ENCODE measurements at regions not wholly inside any gene's neighbourhood (a gene's known extent, or its start where the extent isn't known, plus 50 kb on each side); places are given as distances from the start of the nearest gene placed in this dataset.
A peak's percentile ranks its signal among the peaks of the same experiment; 100 is the strongest.
"Not testable (repeated sequence)": the region's sequence is repeated elsewhere in the genome, so short reads cannot be mapped to it uniquely, and the experiment has no call there.

GRCh38 chr1:181936269-181936668 lies 125.2 kb downstream of the ZNF648 start:
- intact Hi-C loops (cut with micrococcal nuclease), result loop anchor here (2.0 to 10.0 kb wide), 2 partner anchors 93 to 741 kb away; no protein-coding TSS in a partner anchor
- Mint-ChIP-seq H3K36me3 (no peaks in the 10 kb centered on the region), H3K4me3 (no peak overlapping the region), H3K27ac (no peak overlapping the region), H3K9me3 (no peaks in the 10 kb centered on the region), H3K27me3 (no peaks in the 10 kb centered on the region), H3K4me1 (ENCODE audit: low read depth) (peaks cover 4% of the 10 kb centered on the region)
- peak; percentile 33 for DNase-seq
- ChIA-PET POLR2A (interaction anchor here (1.1 kb wide), 1 partner anchor 914 kb away, joined by 3 read pairs; no protein-coding TSS in a partner anchor), CTCF (interaction anchor here (0.7 to 1.7 kb wide), 5 partner anchors 113 to 746 kb away, joined by 3 to 8 read pairs (median 4); no protein-coding TSS in a partner anchor)

GRCh38 chr1:181931873-181932272 lies 129.6 kb downstream of the ZNF648 start:
- ChIA-PET CTCF (no interaction called here), POLR2A (no interaction called here)
- no peak overlapping the region for H3K27ac Mint-ChIP-seq
- no peak for DNase-seq
- H3K4me1 Mint-ChIP-seq (ENCODE audit: low read depth), result no peaks in the 10 kb centered on the region
- intact Hi-C loops (cut with micrococcal nuclease), result loop anchor here (10.0 kb wide), 1 partner anchor 737 kb away; no protein-coding TSS in a partner anchor
- no peaks in the 10 kb centered on the region for H3K9me3 Mint-ChIP-seq
- H3K4me3 Mint-ChIP-seq, result no peak overlapping the region
- no peaks in the 10 kb centered on the region for H3K27me3 Mint-ChIP-seq
- H3K36me3 Mint-ChIP-seq, result no peaks in the 10 kb centered on the region

GRCh38 chr1:181930187-181930586 lies 131.3 kb downstream of the ZNF648 start:
- intact Hi-C loops (cut with micrococcal nuclease), result loop anchor here (10.0 kb wide), 1 partner anchor 735 kb away; no protein-coding TSS in a partner anchor
- no peaks in the 10 kb centered on the region for H3K27me3 Mint-ChIP-seq
- H3K9me3 Mint-ChIP-seq, result no peaks in the 10 kb centered on the region
- CTCF ChIA-PET, result no interaction called here
- H3K4me3 Mint-ChIP-seq, result no peak overlapping the region
- DNase-seq, result no peak
- POLR2A ChIA-PET, result no interaction called here
- H3K36me3 Mint-ChIP-seq, result no peaks in the 10 kb centered on the region
- no peak overlapping the region for H3K27ac Mint-ChIP-seq
- no peaks in the 10 kb centered on the region for H3K4me1 Mint-ChIP-seq (ENCODE audit: low read depth)

GRCh38 chr1:181926697-181927096 lies 134.8 kb downstream of the ZNF648 start:
- intact Hi-C loops (cut with micrococcal nuclease), result no loop called here
- H3K27me3 Mint-ChIP-seq, result no peaks in the 10 kb centered on the region

GRCh38 chr1:181924034-181924433 lies 137.5 kb downstream of the ZNF648 start:
- POLR2A ChIA-PET; CTCF ChIA-PET; H3K4me1 Mint-ChIP-seq (ENCODE audit: low read depth); H3K27me3 Mint-ChIP-seq; H3K9me3 Mint-ChIP-seq; H3K36me3 Mint-ChIP-seq; H3K27ac Mint-ChIP-seq; intact Hi-C loops (cut with micrococcal nuclease); H3K4me3 Mint-ChIP-seq; DNase-seq: not testable (repeated sequence)

More at GRCh38 chr1:181926697-181927096, 134.8 kb downstream of the ZNF648 start:
- Mint-ChIP-seq H3K4me1 (ENCODE audit: low read depth) (no peaks in the 10 kb centered on the region), H3K27ac (no peak overlapping the region), H3K4me3 (no peak overlapping the region), H3K36me3 (no peaks in the 10 kb centered on the region), H3K9me3 (peaks cover 3% of the 10 kb centered on the region)
- CTCF ChIA-PET, result no interaction called here
- POLR2A ChIA-PET, result interaction anchor here (0.6 kb wide), 1 partner anchor 1387 kb away, joined by 3 read pairs; no protein-coding TSS in a partner anchor
- no peak for DNase-seq

GRCh38 chr1:181919542-181919941 lies 142.0 kb downstream of the ZNF648 start:
- ChIA-PET CTCF (interaction anchor here (1.1 kb wide), 1 partner anchor 160 kb away, joined by 3 read pairs; no protein-coding TSS in a partner anchor), POLR2A (no interaction called here)
- peaks cover 3% of the 10 kb centered on the region for H3K9me3 Mint-ChIP-seq
- intact Hi-C loops (cut with micrococcal nuclease), result no loop called here
- H3K4me3 Mint-ChIP-seq, result no peak overlapping the region
- DNase-seq, result no peak
- H3K27ac Mint-ChIP-seq, result no peak overlapping the region
- peaks cover 11% of the 10 kb centered on the region for H3K27me3 Mint-ChIP-seq
- H3K36me3 Mint-ChIP-seq, result no peaks in the 10 kb centered on the region
- H3K4me1 Mint-ChIP-seq (ENCODE audit: low read depth), result no peaks in the 10 kb centered on the region

- Mint-ChIP-seq H3K27me3 (peaks cover 11% of the 10 kb centered on the region), H3K27ac (no peak overlapping the region), H3K4me1 (ENCODE audit: low read depth) (no peaks in the 10 kb centered on the region), H3K4me3 (no peak overlapping the region), H3K9me3 (peaks cover 3% of the 10 kb centered on the region), H3K36me3 (no peaks in the 10 kb centered on the region)
- POLR2A ChIA-PET, result no interaction called here
- CTCF ChIA-PET, result no interaction called here
- intact Hi-C loops (cut with micrococcal nuclease), result no loop called here
- no peak for DNase-seq
Observed at GRCh38 chr1:181918880-181919525, 142.5 kb downstream of the ZNF648 start.

GRCh38 chr1:181911715-181912114 lies 149.8 kb downstream of the ZNF648 start:
- ChIA-PET POLR2A (no interaction called here), CTCF (no interaction called here)
- Mint-ChIP-seq H3K36me3 (no peaks in the 10 kb centered on the region), H3K9me3 (no peaks in the 10 kb centered on the region), H3K4me3 (no peak overlapping the region), H3K27me3 (peaks cover 5% of the 10 kb centered on the region), H3K4me1 (ENCODE audit: low read depth) (no peaks in the 10 kb centered on the region), H3K27ac (no peak overlapping the region)
- DNase-seq, result no peak
- intact Hi-C loops (cut with micrococcal nuclease), result no loop called here

GRCh38 chr1:181910905-181911304 lies 150.6 kb downstream of the ZNF648 start:
- POLR2A ChIA-PET, result no interaction called here

GRCh38 chr1:181909010-181909409 lies 152.5 kb downstream of the ZNF648 start:
- intact Hi-C loops (cut with micrococcal nuclease), result no loop called here
- H3K4me1 Mint-ChIP-seq (ENCODE audit: low read depth), result no peaks in the 10 kb centered on the region
- ChIA-PET POLR2A (no interaction called here), CTCF (no interaction called here)
- DNase-seq, result no peak
- peaks cover 4% of the 10 kb centered on the region for H3K27me3 Mint-ChIP-seq
- no peaks in the 10 kb centered on the region for H3K9me3 Mint-ChIP-seq
- H3K4me3 Mint-ChIP-seq, result no peak overlapping the region
- H3K27ac Mint-ChIP-seq, result no peak overlapping the region
- H3K36me3 Mint-ChIP-seq, result no peaks in the 10 kb centered on the region

More at GRCh38 chr1:181910905-181911304, 150.6 kb downstream of the ZNF648 start:
- H3K27me3 Mint-ChIP-seq, result peaks cover 4% of the 10 kb centered on the region
- H3K27ac Mint-ChIP-seq, result no peak overlapping the region
- H3K9me3 Mint-ChIP-seq, result no peaks in the 10 kb centered on the region
- no peak overlapping the region for H3K4me3 Mint-ChIP-seq
- DNase-seq, result no peak
- H3K36me3 Mint-ChIP-seq, result no peaks in the 10 kb centered on the region
- CTCF ChIA-PET, result no interaction called here
- H3K4me1 Mint-ChIP-seq (ENCODE audit: low read depth), result no peaks in the 10 kb centered on the region
- intact Hi-C loops (cut with micrococcal nuclease), result no loop called here

- no peak overlapping the region for H3K27ac Mint-ChIP-seq
Observed at GRCh38 chr1:181906631-181907030, 154.9 kb downstream of the ZNF648 start.

GRCh38 chr1:181905944-181906597 lies 155.4 kb downstream of the ZNF648 start:
- Mint-ChIP-seq H3K9me3 (no peaks in the 10 kb centered on the region), H3K36me3 (no peaks in the 10 kb centered on the region), H3K27me3 (peaks cover 5% of the 10 kb centered on the region), H3K4me1 (ENCODE audit: low read depth) (no peaks in the 10 kb centered on the region), H3K27ac (no peak overlapping the region), H3K4me3 (no peak overlapping the region)
- POLR2A ChIA-PET, result no interaction called here
- CTCF ChIA-PET, result no interaction called here
- no peak for DNase-seq
- intact Hi-C loops (cut with micrococcal nuclease), result no loop called here

More at GRCh38 chr1:181906631-181907030, 154.9 kb downstream of the ZNF648 start:
- intact Hi-C loops (cut with micrococcal nuclease), result no loop called here
- no peak overlapping the region for H3K4me3 Mint-ChIP-seq
- DNase-seq, result no peak
- POLR2A ChIA-PET, result no interaction called here
- no peaks in the 10 kb centered on the region for H3K36me3 Mint-ChIP-seq
- no peaks in the 10 kb centered on the region for H3K4me1 Mint-ChIP-seq (ENCODE audit: low read depth)
- no peaks in the 10 kb centered on the region for H3K9me3 Mint-ChIP-seq
- peaks cover 4% of the 10 kb centered on the region for H3K27me3 Mint-ChIP-seq
- CTCF ChIA-PET, result no interaction called here

- H3K27me3 Mint-ChIP-seq, result peaks cover 5% of the 10 kb centered on the region
- intact Hi-C loops (cut with micrococcal nuclease), result no loop called here
- ChIA-PET CTCF (no interaction called here), POLR2A (no interaction called here)
- DNase-seq, result no peak
- no peak overlapping the region for H3K27ac Mint-ChIP-seq
- H3K4me3 Mint-ChIP-seq, result no peak overlapping the region
- H3K36me3 Mint-ChIP-seq, result no peaks in the 10 kb centered on the region
- H3K4me1 Mint-ChIP-seq (ENCODE audit: low read depth), result no peaks in the 10 kb centered on the region
- H3K9me3 Mint-ChIP-seq, result no peaks in the 10 kb centered on the region
Observed at GRCh38 chr1:181898773-181899172, 162.7 kb downstream of the ZNF648 start.
